ENCODE measurements at regions not wholly inside any gene's neighbourhood (a gene's known extent, or its start where the extent isn't known, plus 50 kb on each side); places are given as distances from the start of the nearest gene placed in this dataset.

GRCh38 chr5:83789371-83789770, 68.7 kb upstream of the HAPLN1 start:
- TF ChIP-seq TAF1 (IDR thresholded peaks at IDR 0.05; ENCODE audit: borderline replicate concordance, low read depth, low read length) (no peak), POLR2A (IDR thresholded peaks at IDR 0.05; ENCODE audit: low read depth, low read length) (no peak), POLR2AphosphoS5 (IDR thresholded peaks at IDR 0.05; ENCODE audit: low read depth, low read length) (no peak)

All from GM12892 (cell line).